Skeletal muscle tissue (tissue), 3 donors: ENCODE measurements at regions not wholly inside any gene's neighbourhood (a gene's known extent, or its start where the extent isn't known, plus 50 kb on each side); places are given as distances from the start of the nearest gene placed in this dataset.
"Not testable (repeated sequence)": the region's sequence is repeated elsewhere in the genome, so short reads cannot be mapped to it uniquely, and the experiment has no call there.

Source experiments
- H3K27ac ChIP-seq: one replicate; pipeline ENCODE4 v1.7.0; 2013; ENCODE audit warnings: mild to moderate bottlenecking, low read depth, low read length, inconsistent platforms
- H3K27me3 ChIP-seq, 3 donors: one replicate each; pipeline ENCODE4 v1.7.0; 2013; ENCODE audit warnings: low read length in 3 of 3; ENCODE audit not compliant: control insufficient read depth in 3 of 3, insufficient read depth in 3 of 3
- H3K36me3 ChIP-seq, 3 donors: one replicate each; pipeline ENCODE4 v1.7.0; 2013; ENCODE audit warnings: low read length in 3 of 3; ENCODE audit not compliant: control insufficient read depth in 3 of 3, insufficient read depth in 3 of 3
- H3K4me1 ChIP-seq, 3 donors: one replicate each; pipeline ENCODE4 v1.7.0; 2013; ENCODE audit warnings: low read length in 3 of 3, mild to moderate bottlenecking in 3 of 3; ENCODE audit not compliant: control insufficient read depth in 3 of 3, insufficient read depth in 3 of 3
- H3K4me3 ChIP-seq, 3 donors: one replicate each; pipeline ENCODE4 v1.7.0; 2013; ENCODE audit warnings: low read length in 3 of 3
- H3K9ac ChIP-seq, 3 donors: one replicate each; pipeline ENCODE4 v1.7.0; 2013; ENCODE audit warnings: low read length in 3 of 3, mild to moderate bottlenecking in 3 of 3, moderate library complexity in 2 of 3, low read depth in 1 of 3
- H3K9me3 ChIP-seq, 3 donors: one replicate each; pipeline ENCODE4 v1.7.0; 2013; ENCODE audit warnings: low read length in 3 of 3; ENCODE audit not compliant: control insufficient read depth in 3 of 3
- donor health status: Osteomylitis.

DNA sequence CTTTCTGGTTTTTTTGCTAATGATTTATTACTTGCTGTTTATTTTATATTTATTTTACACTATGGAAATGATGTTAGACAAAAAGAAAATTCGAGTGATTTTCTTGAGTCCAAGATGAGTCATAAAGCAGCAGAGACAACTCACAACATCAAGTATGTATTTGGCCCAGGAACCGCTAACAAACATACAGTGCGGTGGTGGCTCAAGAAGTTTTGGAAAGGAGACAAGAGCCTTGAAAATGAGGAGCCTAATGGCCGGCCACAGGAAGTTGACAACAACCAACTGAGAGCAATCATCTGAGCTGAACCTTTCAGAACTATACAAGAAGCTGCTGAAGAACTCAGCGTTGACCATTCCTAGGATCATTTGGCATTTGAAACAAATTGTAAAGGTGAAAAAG lies 594.1 kb downstream of the SATB2 start:
- no peak overlapping the region for H3K4me3 ChIP-seq
- H3K27me3 ChIP-seq = no peaks in the 10 kb centered on the region
- no peak overlapping the region for H3K9ac ChIP-seq
- H3K27ac ChIP-seq = no peak overlapping the region
- H3K9me3 ChIP-seq = peaks cover 0 to 4% (median 0%) of the 10 kb centered on the region in 3 donors
- no peaks in the 10 kb centered on the region for H3K4me1 ChIP-seq
- H3K36me3 ChIP-seq = no peaks in the 10 kb centered on the region

DNA sequence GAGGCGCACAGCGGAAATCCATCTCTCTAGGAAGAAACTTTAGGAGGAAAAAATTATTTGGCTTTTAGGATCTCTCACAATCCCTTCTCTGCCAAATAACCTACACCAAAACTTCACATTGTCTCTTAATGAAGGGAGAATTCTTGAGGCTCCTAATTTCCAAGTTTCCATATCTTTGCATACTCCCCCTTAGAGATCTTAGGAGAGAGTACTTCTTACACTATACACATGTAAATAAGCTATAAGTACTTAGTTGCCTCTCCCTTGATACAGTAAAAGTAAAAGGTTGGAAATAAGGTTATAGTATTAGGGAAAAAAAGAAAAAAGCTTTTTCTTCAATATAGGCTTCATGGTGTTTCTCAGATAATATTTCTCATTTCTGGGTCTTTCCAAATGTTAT lies 596.7 kb downstream of the SATB2 start:
- H3K4me3 ChIP-seq = no peak overlapping the region
- H3K27ac ChIP-seq = no peak overlapping the region
- H3K27me3 ChIP-seq = no peaks in the 10 kb centered on the region
- no peaks in the 10 kb centered on the region for H3K4me1 ChIP-seq
- H3K9me3 ChIP-seq = peaks cover 0 to 4% (median 2%) of the 10 kb centered on the region in 3 donors
- H3K9ac ChIP-seq = no peak overlapping the region
- H3K36me3 ChIP-seq = no peaks in the 10 kb centered on the region

DNA sequence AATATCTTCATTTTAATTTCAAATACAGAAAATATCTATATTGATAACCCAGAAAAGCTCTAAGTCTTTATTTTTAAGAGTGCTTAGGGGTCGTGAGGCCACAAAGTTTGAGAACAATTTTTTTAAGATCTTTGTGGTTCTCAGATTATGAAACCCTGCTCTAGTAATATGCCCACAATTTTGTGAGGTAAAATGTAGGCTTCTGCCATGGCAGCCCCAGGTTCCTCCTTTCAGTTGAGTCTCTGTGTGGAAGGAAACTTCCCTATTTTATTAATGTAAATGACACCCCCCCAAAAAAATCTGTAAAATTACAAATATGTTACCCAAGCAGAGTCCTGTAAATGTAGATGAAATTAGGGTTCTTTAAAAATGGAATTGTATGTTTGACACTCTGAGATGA lies 600.5 kb downstream of the SATB2 start:
- Histone ChIP-seq H3K4me1 (no peaks in the 10 kb centered on the region), H3K4me3 (no peak overlapping the region), H3K9ac (no peak overlapping the region), H3K9me3 (peaks cover 0 to 4% (median 2%) of the 10 kb centered on the region in 3 donors), H3K27me3 (no peaks in the 10 kb centered on the region), H3K36me3 (no peaks in the 10 kb centered on the region), H3K27ac (no peak overlapping the region)

DNA sequence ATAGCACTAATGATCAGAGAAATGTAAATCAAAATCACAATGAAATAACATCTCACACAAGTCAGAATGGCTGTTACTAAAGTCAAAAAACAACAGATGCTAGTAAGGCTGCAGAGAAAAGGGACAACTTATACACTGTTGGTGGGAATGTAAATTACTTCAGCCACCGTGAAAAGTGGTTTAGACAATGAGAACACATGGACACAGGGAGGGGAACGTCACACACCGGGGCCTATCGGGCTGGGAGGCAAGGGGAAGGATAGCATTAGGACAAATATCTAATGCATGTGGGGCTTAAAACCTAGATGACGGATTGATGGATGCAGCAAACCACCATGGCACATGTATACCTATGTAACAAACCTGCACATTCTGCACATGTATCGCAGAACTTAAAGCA lies 602.0 kb downstream of the SATB2 start:
- not testable (repeated sequence) for H3K4me1 ChIP-seq, H3K27me3 ChIP-seq, H3K9me3 ChIP-seq, H3K9ac ChIP-seq, H3K27ac ChIP-seq, H3K4me3 ChIP-seq, H3K36me3 ChIP-seq

DNA sequence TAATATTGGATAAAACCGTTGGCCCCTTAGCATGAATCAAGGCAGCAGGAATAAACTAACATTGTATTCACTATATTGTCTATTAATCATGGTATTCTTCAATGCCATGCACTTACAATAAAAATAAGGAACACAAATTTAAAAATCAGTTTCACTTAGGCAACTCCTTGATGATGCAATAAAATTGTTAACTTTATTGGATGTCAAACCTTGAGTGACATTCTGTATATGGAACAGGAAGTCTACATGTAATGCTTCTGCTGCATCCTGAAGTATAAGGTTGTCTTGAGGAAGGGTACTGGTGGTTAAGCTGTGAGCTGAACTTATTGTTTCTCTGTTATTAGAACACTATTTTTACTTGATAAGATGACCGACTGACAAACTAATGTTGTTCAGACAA lies 605.5 kb downstream of the SATB2 start:
- Histone ChIP-seq H3K36me3 (no peaks in the 10 kb centered on the region), H3K9ac (no peak overlapping the region), H3K4me3 (no peak overlapping the region), H3K27ac (no peak overlapping the region), H3K27me3 (no peaks in the 10 kb centered on the region), H3K9me3 (no peaks in the 10 kb centered on the region), H3K4me1 (no peaks in the 10 kb centered on the region)

DNA sequence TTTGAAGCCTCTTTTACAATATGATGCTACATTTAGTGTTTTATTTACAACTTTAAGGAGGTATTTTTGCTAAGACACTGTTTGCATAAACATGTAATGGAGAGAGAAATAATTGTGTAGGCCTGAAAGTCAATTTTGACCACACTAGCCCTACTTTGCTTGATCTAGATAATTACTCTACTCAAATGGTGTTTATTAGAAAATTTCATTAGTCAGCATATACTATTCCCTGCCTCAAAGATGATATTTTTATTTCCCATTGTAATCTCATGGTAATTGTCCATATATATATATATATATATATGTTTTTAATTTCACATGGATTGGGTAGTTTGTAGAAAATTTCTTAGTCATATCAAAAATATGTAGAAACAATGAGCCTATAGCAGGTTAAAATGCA lies 632.2 kb downstream of the SATB2 start:
- Histone ChIP-seq H3K4me3 (no peak overlapping the region), H3K9ac (no peak overlapping the region), H3K36me3 (no peaks in the 10 kb centered on the region), H3K4me1 (no peaks in the 10 kb centered on the region), H3K27me3 (no peaks in the 10 kb centered on the region), H3K9me3 (no peaks in the 10 kb centered on the region), H3K27ac (no peak overlapping the region)

DNA sequence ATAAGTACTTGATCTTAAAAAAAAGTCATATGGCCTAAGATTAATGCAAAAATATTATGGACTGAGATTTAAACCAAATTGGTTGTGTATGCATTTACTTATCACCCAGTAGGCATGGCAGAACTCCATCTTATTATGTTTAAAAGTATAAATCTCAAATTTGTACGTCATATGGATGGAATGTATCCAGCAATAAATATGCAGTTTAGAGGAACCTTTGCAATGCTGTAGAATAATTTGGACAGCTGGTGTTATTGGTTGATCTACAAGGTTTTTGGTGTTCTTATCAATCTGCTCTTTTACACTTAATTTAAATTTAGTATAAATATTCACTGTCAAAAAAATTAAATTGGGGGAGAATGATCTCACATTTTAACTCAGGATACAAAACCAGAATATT lies 640.2 kb downstream of the SATB2 start:
- no peaks in the 10 kb centered on the region for H3K4me1 ChIP-seq

DNA sequence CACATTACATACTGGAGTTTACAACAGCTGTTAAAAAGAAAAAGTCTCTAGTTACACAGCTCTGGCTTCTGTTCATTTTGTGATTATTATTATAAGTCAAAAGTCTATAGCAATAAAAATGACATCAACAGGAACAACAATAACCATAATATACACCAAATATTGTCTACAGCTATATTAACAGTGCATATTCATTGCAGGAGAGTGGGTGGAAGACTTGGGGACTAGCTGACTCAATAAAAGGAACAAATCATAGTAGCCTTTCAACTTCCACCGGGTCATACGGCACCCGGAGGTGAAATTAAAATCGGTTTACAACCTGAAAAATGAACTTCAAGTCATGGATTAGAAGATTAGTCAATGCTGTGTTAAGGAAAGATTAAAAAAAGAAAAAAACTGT lies 642.1 kb downstream of the SATB2 start:
- Histone ChIP-seq H3K4me1 (no peaks in the 10 kb centered on the region), H3K27me3 (no peaks in the 10 kb centered on the region), H3K4me3 (no peak overlapping the region), H3K36me3 (no peaks in the 10 kb centered on the region), H3K9me3 (no peaks in the 10 kb centered on the region), H3K9ac (no peak overlapping the region), H3K27ac (no peak overlapping the region)

More for the DNA sequence above, 640.2 kb downstream of the SATB2 start:
- Histone ChIP-seq H3K9ac (no peak overlapping the region), H3K27me3 (no peaks in the 10 kb centered on the region), H3K9me3 (no peaks in the 10 kb centered on the region), H3K4me3 (no peak overlapping the region), H3K27ac (no peak overlapping the region), H3K36me3 (no peaks in the 10 kb centered on the region)

DNA sequence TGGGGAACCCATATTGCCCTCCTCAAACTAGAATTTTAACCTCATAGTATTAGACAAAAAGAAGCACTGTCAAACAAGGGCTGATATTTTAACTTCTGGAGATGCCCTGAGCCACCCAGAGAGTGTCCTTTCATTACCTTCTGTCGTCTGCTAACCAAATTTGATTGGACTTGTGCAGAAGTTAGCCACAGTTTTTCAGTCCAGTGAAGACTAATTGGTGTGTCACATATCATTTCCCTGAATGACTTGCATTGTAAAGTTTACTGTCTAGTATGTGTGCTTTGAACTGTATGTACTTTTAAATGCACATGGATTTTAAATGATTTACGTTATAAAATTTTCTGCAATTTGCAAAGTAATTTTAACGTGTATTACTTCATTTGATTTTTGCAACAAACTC lies 646.5 kb downstream of the SATB2 start:
- Histone ChIP-seq H3K4me1 (no peaks in the 10 kb centered on the region), H3K27ac (no peak overlapping the region), H3K9me3 (no peaks in the 10 kb centered on the region), H3K27me3 (no peaks in the 10 kb centered on the region), H3K36me3 (no peaks in the 10 kb centered on the region), H3K4me3 (no peak overlapping the region), H3K9ac (no peak overlapping the region)

DNA sequence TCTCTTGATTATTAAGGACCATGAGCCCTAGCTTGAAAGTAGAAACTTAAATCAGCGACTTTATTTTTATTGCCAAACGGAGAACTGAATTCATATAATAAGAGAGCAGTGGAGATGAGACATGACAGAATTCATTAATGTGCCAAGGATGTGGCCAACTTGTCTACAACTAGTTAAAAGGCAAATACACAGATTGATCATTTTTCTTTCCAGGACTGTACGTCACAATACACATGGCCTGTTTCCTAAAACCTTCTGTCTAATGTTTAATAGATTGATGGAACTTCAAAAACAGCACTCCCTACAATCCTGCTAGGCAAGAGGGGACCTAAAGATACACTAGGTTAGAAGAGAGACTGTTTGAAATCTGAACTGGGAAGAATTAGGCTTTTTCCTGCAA lies 647.8 kb downstream of the SATB2 start:
- Histone ChIP-seq H3K4me1 (no peaks in the 10 kb centered on the region), H3K36me3 (no peaks in the 10 kb centered on the region), H3K9me3 (no peaks in the 10 kb centered on the region), H3K9ac (no peak overlapping the region), H3K4me3 (no peak overlapping the region), H3K27ac (no peak overlapping the region), H3K27me3 (no peaks in the 10 kb centered on the region)

DNA sequence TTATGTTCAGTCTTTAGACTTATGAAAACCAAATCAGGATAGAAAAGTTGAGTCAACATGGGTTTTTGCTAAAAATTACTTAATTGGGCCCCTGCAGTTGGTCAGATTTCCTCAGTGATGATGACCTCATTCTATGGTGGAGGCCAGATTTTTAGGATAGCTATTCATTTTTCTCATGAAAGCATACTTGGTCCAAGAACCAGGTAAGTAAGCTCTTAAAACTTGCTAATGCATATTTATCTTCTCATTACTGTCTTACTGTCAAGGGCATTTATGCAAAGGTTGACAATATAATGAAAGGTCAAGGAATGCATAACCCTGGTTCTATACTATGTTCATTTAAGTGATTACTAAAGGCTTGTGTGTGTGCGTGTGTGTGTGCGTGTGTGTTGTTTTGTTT lies 650.6 kb downstream of the SATB2 start:
- H3K36me3 ChIP-seq = no peaks in the 10 kb centered on the region
- H3K4me1 ChIP-seq = no peaks in the 10 kb centered on the region
- H3K9ac ChIP-seq = no peak overlapping the region
- no peak overlapping the region for H3K4me3 ChIP-seq
- no peak overlapping the region for H3K27ac ChIP-seq
- no peaks in the 10 kb centered on the region for H3K9me3 ChIP-seq
- H3K27me3 ChIP-seq = no peaks in the 10 kb centered on the region
